ENCODE measurements at regions not wholly inside any gene's neighbourhood (a gene's known extent, or its start where the extent isn't known, plus 50 kb on each side); places are given as distances from the start of the nearest gene placed in this dataset.

GRCh38 chr6:139530561-139530960 is 156.1 kb upstream of the CITED2 start:
- no peak for DNase-seq (ENCODE audit: low read depth)
- TF ChIP-seq, protein P1, sequence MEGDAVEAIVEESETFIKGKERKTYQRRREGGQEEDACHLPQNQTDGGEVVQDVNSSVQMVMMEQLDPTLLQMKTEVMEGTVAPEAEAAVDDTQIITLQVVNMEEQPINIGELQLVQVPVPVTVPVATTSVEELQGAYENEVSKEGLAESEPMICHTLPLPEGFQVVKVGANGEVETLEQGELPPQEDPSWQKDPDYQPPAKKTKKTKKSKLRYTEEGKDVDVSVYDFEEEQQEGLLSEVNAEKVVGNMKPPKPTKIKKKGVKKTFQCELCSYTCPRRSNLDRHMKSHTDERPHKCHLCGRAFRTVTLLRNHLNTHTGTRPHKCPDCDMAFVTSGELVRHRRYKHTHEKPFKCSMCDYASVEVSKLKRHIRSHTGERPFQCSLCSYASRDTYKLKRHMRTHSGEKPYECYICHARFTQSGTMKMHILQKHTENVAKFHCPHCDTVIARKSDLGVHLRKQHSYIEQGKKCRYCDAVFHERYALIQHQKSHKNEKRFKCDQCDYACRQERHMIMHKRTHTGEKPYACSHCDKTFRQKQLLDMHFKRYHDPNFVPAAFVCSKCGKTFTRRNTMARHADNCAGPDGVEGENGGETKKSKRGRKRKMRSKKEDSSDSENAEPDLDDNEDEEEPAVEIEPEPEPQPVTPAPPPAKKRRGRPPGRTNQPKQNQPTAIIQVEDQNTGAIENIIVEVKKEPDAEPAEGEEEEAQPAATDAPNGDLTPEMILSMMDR (conservative IDR thresholded peaks at IDR 0.05; ENCODE audit: low read depth, low read length), result no peak
- no peak overlapping the region for H3K4me3 ChIP-seq (ENCODE audit: low read length)

- H3K4me3 ChIP-seq (ENCODE audit: low read length), result no peak overlapping the region
- TF ChIP-seq, protein P1 (conservative IDR thresholded peaks at IDR 0.05; ENCODE audit: low read depth, low read length), result no peak
- DNase-seq (ENCODE audit: low read depth), result no peak
These were observed 155.0 kb upstream of the CITED2 start for GRCh38 chr6:139529420-139529819.

DNA sequence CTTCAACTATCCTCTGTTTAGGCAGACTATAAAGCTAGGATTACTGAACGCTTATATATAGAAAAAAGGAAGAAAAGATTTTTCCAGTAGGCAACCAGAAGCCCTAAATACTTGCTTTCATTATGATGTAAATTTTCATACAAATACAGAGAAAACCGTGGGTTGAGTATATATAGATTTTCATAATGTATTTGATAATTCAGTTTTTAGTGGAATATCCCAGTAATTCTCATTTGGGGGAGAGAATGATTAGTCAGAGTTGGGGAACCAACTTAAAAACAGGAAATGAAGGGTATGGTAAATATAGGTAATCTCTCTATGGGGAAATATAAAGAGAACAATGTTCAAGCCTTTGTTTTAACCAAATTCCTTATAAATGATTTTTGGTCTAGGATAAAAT is 154.0 kb upstream of the CITED2 start:
- TF ChIP-seq, protein P1 (conservative IDR thresholded peaks at IDR 0.05; ENCODE audit: low read depth, low read length), result no peak
- H3K4me3 ChIP-seq (ENCODE audit: low read length), result no peak overlapping the region
- no peak for DNase-seq (ENCODE audit: low read depth)

DNA sequence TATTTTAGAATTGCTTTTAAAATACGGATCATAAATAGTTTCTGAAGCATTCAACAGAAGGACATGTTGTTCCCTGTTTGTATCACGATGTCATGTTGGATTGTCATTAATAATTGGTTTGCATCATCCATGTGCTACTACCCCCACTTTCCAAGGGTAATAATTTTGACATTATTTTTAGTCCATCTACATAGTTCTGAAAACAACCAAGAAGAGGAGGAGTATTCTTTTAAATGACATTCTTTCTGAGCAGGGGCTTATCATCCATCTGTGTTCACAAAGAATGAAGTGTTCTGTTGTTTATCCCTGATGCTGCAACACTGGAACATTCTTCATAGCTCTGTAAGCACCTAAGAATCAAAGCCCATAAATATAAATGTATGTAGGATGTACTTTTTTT is 151.0 kb upstream of the CITED2 start:
- TF ChIP-seq, protein P1 (conservative IDR thresholded peaks at IDR 0.05; ENCODE audit: low read depth, low read length), result no peak
- DNase-seq (ENCODE audit: low read depth), result no peak
- H3K4me3 ChIP-seq (ENCODE audit: low read length), result no peak overlapping the region

GRCh38 chr6:139523986-139524385 is 149.5 kb upstream of the CITED2 start:
- no peak for DNase-seq (ENCODE audit: low read depth)
- no peak overlapping the region for H3K4me3 ChIP-seq (ENCODE audit: low read length)
- TF ChIP-seq, protein P1 (conservative IDR thresholded peaks at IDR 0.05; ENCODE audit: low read depth, low read length), result no peak

- DNase-seq (ENCODE audit: low read depth), result no peak
- TF ChIP-seq, protein P1 (conservative IDR thresholded peaks at IDR 0.05; ENCODE audit: low read depth, low read length), result no peak
- H3K4me3 ChIP-seq (ENCODE audit: low read length), result no peak overlapping the region
These were observed 148.2 kb upstream of the CITED2 start for GRCh38 chr6:139522511-139523220.

DNA sequence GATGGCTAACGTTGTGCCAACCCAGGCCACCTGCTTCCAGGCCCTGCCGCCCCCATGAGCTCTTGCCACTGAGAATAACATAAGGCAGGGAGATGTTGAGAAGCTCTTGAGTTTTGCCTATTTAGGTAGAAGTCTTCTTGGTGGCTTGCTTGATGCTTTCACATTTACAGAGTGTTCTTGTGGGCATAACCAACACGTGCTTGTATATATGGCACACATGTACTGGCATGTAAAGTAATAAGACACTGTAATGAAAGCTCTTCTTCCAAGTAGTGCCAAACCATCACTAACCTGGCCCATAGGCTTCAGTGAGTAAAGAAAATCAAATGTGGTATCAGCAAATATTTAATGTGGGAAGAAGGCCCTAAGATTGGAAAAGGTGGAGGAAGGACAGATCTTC is 146.9 kb upstream of the CITED2 start:
- no peak for DNase-seq (ENCODE audit: low read depth)
- no peak overlapping the region for H3K4me3 ChIP-seq (ENCODE audit: low read length)
- TF ChIP-seq, protein P1 (conservative IDR thresholded peaks at IDR 0.05; ENCODE audit: low read depth, low read length), result no peak
